DMS153 treated with DMSO at 0.1 percent for 48 hours (cell line): ENCODE measurements at regions not wholly inside any gene's neighbourhood (a gene's known extent, or its start where the extent isn't known, plus 50 kb on each side); places are given as distances from the start of the nearest gene placed in this dataset.
A peak's percentile ranks its signal among the peaks of the same experiment; 100 is the strongest.
"Not testable (repeated sequence)": the region's sequence is repeated elsewhere in the genome, so short reads cannot be mapped to it uniquely, and the experiment has no call there.

Experiments used
- DNase-seq: peaks from one replicate; lab custom pipeline; 2025; ENCODE audit not compliant: unreplicated experiment; lab: John Stamatoyannopoulos, UW

GRCh38 chr17:51347851-51348584, 87.7 kb downstream of the UTP18 start:
- no peak for DNase-seq

- DNase-seq, result no peak
Observed at GRCh38 chr17:51351080-51351479, 90.7 kb downstream of the UTP18 start.

DNA sequence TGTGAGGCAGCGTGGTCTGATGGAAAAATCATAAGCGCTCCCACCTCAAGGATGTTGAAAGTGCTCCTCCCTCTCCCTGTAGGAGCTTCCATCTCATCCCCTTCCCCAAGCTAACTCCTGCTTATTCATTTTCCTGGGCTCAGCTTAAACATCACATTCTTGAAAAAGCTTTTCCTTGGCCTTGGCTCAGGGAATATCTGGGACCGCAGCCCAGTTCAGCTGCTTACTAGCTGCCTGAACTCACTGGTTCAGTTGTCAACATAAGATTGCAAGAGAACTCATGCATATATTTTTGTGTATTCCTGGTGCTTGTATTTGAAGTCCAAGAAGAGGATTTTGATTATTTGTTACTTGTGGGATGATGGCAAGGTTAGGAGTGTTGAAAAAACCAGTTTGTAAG, 91.5 kb downstream of the UTP18 start:
- DNase-seq, result no peak

DNA sequence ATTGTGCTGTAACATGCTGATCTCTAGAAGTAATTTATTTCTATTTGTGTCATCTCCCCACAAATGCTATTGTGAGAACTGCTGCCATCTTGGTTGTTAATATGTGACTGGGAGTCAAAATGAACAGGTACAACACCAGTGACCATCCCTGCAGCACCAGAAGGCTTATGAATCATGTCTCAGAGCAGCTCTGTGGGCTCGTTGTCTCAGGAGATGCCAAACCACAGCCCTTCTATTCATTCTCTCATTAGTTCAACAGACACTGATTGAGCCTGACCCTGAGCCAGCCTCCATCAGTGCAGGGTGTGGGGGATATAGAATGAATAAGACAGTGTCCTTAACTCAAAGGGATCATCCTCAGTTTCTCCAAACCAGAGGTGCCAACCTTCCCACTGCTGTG, 92.5 kb downstream of the UTP18 start:
- DNase-seq, result no peak

DNA sequence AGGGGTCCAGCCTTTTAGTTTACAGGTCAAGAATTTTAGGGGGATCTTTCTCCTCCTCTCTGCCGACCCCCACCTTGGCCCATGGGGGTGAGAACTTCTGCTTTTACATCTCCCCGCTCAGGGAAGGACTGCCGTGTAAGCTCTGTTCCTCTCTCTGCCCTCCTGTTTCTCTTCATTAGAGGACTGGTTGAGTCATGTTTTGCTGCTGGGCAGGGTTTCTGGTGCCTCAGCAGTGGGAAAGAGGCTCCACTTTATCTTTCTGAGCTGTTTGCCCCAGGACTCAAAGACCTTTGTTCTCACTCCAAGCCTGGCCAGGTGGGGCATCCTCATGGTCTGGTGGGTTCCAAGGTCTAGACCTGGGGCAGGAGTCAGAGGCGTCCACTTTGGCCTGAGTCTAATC, 93.0 kb downstream of the UTP18 start:
- no peak for DNase-seq

DNA sequence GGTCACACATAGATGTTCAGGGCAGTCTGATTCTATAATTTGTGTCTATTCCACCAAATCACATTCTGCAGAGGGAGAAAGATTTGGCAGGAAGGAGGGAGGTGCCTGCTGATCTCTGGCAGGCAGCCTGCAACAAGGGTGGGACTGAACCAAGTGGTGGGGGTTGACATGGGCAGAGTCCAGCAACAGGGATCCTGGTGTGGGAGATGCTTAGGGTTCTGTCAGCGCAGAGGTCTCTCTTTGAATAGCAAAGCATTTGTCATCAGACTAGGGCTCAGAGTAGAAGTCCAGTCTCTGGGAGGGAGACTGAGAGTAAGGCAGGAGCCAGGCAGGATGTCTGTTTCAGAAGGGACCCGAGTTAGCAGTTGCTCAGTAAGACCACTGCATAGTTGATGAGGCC, 94.6 kb downstream of the UTP18 start:
- no peak for DNase-seq

- DNase-seq, result no peak
Observed at GRCh38 chr17:51355441-51356410, 95.4 kb downstream of the UTP18 start.

- DNase-seq, result no peak
Observed at GRCh38 chr17:51359055-51359454, 98.7 kb downstream of the UTP18 start.

DNA sequence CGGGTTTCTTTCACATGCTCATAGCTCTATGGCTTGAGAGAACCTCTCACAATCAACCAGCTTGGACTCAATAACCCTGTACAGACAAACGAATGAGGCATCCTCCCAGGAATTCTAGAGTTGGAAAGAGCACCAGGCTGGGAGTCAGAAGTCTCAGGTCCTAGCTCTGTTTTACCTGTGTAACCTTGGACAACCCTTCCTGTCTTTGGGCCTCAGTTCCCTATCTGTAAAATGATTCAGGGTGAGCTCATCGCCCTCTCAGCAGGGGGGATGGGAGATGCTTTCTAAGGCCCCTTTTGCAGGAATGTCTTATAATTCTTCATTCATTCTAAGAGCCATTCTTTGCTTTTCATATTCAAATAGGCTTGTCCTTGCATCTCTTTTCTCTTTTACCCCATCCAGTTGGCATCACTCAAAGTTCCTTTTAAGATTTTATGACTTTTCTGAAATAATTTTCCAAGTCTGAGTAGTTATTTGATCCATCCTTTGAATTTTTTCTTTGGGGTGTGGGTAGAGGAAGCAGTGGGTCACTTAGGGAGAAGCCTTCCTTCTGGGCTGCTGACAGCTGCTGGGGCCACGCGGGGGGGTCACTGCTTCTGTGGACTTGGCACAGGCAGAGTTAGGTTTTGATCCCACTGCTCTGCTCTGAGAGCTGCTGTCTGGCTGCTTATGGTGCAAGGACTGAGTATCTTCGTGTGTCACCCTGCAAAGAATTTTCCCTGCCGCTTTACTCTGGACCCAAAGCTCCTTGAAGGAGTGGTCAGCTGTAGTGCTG, 102.7 kb downstream of the UTP18 start:
- DNase-seq, result no peak

- no peak for DNase-seq
Observed at GRCh38 chr17:51365090-51365489, 104.7 kb downstream of the UTP18 start.

- DNase-seq, result no peak
Observed at GRCh38 chr17:51366866-51367265, 106.5 kb downstream of the UTP18 start.

DNA sequence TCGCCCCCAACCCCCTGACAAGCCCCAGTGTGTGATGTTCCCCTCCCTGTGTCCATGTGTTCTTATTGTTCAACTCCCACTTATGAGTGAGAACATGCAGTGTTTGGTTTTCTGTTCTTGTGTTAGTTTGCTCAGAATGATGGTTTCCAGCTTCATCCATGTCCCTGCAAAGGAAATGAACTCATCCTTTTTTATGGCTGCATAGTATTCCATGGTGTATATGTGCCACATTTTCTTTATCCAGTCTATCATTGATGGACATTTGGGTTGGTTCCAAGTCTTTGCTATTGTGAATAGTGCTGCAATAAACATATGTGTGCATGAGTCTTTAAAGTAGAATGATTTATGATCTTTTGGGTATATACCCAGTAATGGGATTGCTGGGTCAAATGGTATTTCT, 107.5 kb downstream of the UTP18 start:
- DNase-seq, result not testable (repeated sequence)

- DNase-seq, result peak; percentile 24
Observed at GRCh38 chr17:51371732-51372151, 111.4 kb downstream of the UTP18 start.

GRCh38 chr17:51372345-51373004, 112.1 kb downstream of the UTP18 start:
- no peak for DNase-seq

GRCh38 chr17:51373489-51374152, 113.3 kb downstream of the UTP18 start:
- no peak for DNase-seq

DNA sequence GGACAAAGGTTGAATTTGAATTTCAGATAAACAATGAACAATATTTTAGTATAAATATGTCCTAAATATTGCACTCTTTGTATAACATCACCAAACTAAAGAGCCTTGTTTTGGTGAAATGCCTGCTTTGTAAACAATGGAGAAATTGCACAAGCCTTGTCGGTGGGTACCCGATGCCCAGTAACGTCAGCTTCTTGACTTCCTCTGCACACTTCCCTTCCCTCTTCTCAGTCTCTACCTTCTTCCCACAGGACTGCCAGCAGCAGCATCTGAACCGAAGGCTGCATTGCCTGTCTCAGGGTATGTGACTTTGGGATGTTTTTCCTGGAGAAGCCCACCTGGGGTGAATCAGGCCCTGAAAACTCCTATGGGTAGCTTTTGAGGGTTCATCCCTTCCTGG, 113.9 kb downstream of the UTP18 start:
- no peak for DNase-seq

- DNase-seq, result no peak
Observed at GRCh38 chr17:51375771-51376170, 115.4 kb downstream of the UTP18 start.

GRCh38 chr17:51376739-51377138, 116.4 kb downstream of the UTP18 start:
- DNase-seq, result no peak

DNA sequence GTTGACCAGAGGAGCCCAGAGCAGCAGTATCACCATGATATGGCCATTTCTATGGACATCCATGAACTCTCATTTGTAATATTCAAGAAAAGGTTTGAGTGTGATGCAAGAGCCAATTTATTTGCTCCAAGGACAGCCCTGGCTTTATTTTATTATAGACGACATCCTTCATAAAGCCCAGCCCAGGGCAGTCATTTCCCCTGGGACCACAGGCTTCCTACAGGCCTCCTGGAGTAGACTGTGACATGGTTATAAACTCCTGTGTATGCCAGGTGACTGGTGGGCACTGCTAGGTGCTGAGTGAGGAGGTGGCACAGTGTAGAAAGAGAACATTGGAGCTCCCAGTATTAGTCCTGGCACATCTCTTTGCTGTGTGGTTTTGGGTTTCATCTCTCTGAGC, 120.9 kb downstream of the UTP18 start:
- DNase-seq, result no peak

DNA sequence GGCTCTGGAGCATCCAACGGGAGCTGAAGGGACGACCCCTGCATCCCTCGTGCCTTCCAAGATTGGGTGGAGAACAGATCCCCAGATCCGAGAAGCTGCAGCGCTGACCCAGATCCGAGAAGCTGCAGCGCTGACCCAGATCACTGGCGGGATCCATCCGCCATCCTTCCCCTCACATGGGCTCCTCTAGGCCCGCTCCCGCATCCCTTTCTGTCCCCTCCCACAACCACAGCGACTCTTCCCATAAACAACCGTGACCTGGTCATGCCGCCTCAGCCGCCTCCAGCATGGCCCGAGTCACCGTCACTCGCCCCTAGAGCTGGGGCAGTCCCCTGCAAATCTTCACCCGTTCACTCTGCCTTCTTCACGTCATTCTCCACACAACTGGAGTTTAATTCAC, 124.9 kb downstream of the UTP18 start:
- no peak for DNase-seq
